ENCODE measurements at regions not wholly inside any gene's neighbourhood (a gene's known extent, or its start where the extent isn't known, plus 50 kb on each side); places are given as distances from the start of the nearest gene placed in this dataset.

DNA sequence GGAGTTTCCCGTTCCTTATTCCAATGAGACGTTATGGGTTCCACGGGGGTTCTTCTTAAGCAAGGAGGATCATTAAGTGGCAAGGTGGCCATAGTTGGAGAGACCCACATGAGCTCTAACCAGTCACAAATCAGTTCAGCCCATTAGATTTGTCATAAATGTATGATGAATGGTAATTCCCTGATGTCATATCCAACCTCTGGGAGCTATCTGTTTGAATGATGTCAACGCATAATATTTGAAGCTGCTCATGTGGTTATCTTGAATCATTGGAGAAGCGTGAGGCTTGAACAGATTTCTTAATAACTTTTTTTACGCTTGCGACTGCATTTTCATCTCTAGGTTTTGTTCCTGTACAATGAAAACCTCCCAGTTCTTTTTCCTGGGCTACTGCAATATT, 270.4 kb upstream of the EEF2KMT start:
- intact Hi-C loops (cut with DNase I): no loop called here
- H3K27me3 ChIP-seq: no peaks in the 10 kb centered on the region
- H3K9me3 ChIP-seq: no peaks in the 10 kb centered on the region
- H3K4me1 ChIP-seq: no peaks in the 10 kb centered on the region
- DNase-seq (no peak), FAIRE-seq (no peak), ATAC-seq (no peak)
- H3K36me3 ChIP-seq: no peaks in the 10 kb centered on the region
- TF ChIP-seq, protein P1, sequence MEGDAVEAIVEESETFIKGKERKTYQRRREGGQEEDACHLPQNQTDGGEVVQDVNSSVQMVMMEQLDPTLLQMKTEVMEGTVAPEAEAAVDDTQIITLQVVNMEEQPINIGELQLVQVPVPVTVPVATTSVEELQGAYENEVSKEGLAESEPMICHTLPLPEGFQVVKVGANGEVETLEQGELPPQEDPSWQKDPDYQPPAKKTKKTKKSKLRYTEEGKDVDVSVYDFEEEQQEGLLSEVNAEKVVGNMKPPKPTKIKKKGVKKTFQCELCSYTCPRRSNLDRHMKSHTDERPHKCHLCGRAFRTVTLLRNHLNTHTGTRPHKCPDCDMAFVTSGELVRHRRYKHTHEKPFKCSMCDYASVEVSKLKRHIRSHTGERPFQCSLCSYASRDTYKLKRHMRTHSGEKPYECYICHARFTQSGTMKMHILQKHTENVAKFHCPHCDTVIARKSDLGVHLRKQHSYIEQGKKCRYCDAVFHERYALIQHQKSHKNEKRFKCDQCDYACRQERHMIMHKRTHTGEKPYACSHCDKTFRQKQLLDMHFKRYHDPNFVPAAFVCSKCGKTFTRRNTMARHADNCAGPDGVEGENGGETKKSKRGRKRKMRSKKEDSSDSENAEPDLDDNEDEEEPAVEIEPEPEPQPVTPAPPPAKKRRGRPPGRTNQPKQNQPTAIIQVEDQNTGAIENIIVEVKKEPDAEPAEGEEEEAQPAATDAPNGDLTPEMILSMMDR (IDR thresholded peaks at IDR 0.05): no peak
- H3K27ac ChIP-seq: no peak overlapping the region
- WGBS, 2 donors: 60 to 79% methylated on average over 7 of the region's 7 CpGs
- H3K4me3 ChIP-seq: no peak overlapping the region

DNA sequence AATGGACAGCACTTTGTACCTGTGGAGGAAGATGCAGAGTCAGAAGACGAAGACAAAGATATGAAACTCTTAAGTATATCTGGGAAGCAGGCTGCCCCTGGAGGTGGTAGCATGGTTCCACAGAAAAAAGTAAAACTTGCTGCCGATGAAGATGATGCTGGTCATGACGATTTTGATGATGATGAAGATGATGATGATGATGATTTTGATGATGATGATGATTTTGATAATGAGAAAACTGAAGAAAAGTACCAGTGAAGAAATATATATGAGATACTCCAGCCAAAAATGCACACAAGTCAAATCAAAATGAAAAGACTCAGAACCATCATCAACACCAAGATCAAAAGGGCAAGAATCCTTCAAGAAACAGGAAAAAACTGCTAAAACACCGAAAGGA, 268.5 kb upstream of the EEF2KMT start:
- Histone ChIP-seq H3K9me3 (no peaks in the 10 kb centered on the region), H3K27me3 (no peaks in the 10 kb centered on the region), H3K36me3 (no peaks in the 10 kb centered on the region), H3K4me3 (no peak overlapping the region), H3K27ac (no peak overlapping the region), H3K4me1 (no peaks in the 10 kb centered on the region)
- TF ChIP-seq, protein P1 (IDR thresholded peaks at IDR 0.05): no peak
- ATAC-seq (no peak), FAIRE-seq (no peak), DNase-seq (no peak)
- WGBS, 2 donors: 29 to 50% methylated on average over 4 of the region's 4 CpGs
- intact Hi-C loops (cut with DNase I): no loop called here

DNA sequence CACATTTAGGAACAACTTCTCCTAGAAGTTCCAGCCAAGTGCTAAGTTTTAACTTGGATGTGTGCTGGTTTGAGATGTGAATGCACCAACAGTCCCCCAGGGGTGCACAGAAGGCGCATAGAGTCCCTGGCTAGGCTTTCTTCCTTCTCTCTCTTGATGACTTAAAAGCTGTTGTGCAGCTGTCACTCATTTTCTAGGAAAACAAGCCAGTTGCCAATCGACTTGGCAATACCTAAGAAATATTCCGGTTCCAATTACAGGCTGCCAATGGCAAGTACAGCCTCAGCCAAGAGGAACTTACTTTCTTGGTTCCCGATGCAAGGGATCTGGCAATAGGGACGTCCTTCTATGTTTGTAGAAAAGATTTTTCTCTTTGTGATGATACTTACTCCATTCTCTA, 266.6 kb upstream of the EEF2KMT start:
- no peaks in the 10 kb centered on the region for H3K36me3 ChIP-seq
- H3K4me3 ChIP-seq: no peak overlapping the region
- TF ChIP-seq, protein P1 (IDR thresholded peaks at IDR 0.05): no peak
- no peak for DNase-seq
- no peak overlapping the region for H3K27ac ChIP-seq
- H3K4me1 ChIP-seq: no peaks in the 10 kb centered on the region
- no peaks in the 10 kb centered on the region for H3K9me3 ChIP-seq
- ATAC-seq: no peak
- no peak for FAIRE-seq
- intact Hi-C loops (cut with DNase I): no loop called here
- no peaks in the 10 kb centered on the region for H3K27me3 ChIP-seq
- 45% methylated on average over 5 of the region's 5 CpGs for WGBS, 2 donors

DNA sequence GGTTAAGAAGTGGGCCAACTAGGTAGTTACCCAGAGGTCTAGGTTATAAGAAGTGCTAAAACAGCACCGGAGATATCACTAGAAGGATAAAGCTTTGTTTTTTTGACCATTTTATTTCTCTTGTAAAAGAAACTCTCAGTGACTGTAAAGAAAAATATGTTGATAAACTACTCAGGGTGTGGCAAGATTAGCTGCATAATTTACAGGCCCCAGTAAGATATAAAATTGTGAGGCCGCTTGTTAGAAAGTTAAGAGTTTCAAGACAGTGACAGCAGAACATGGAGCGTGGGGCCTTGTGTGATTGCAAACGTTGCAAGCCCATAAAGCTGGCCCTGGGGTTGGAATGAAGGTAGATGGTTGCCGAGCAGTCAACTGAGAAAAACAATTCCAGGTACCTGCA, 263.7 kb upstream of the EEF2KMT start:
- H3K27me3 ChIP-seq: no peaks in the 10 kb centered on the region
- no peaks in the 10 kb centered on the region for H3K4me1 ChIP-seq
- TF ChIP-seq, protein P1 (IDR thresholded peaks at IDR 0.05): no peak
- H3K4me3 ChIP-seq: no peak overlapping the region
- no peak for ATAC-seq
- WGBS, 2 donors: 51 to 62% methylated on average over 5 of the region's 5 CpGs
- H3K9me3 ChIP-seq: no peaks in the 10 kb centered on the region
- intact Hi-C loops (cut with DNase I): no loop called here
- FAIRE-seq: no peak
- no peak for DNase-seq
- no peaks in the 10 kb centered on the region for H3K36me3 ChIP-seq
- H3K27ac ChIP-seq: no peak overlapping the region

DNA sequence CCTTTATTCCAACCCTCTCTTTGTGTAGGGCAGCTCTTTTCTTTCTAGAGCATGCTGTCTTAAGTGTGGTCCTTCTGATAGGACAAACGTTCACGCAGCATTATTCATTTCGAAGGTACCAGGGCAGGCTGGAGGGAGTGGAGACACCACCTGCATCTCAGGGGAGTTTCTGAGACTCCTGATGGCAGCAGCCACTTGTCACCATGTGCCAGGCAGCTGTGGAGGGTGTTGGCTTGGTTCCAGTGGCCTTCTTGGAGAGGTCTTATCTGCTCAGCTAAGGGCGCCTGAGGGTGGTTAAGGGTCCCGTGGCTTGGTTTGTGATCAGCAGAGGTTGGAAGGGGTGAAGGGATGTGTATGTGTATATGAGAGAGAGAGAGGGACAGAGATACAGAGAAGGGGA, 257.1 kb upstream of the EEF2KMT start:
- Histone ChIP-seq H3K36me3 (no peaks in the 10 kb centered on the region), H3K4me3 (no peak overlapping the region), H3K9me3 (no peaks in the 10 kb centered on the region), H3K4me1 (no peaks in the 10 kb centered on the region), H3K27me3 (no peaks in the 10 kb centered on the region), H3K27ac (no peak overlapping the region)
- intact Hi-C loops (cut with DNase I): no loop called here
- TF ChIP-seq, protein P1 (IDR thresholded peaks at IDR 0.05): no peak
- no peak for FAIRE-seq
- DNase-seq: peak in 1 of 6 donors; percentile 20
- WGBS, 2 donors: 49 to 50% methylated on average over 5 of the region's 5 CpGs
- ATAC-seq: no peak
